ENCODE measurements at regions not wholly inside any gene's neighbourhood (a gene's known extent, or its start where the extent isn't known, plus 50 kb on each side); places are given as distances from the start of the nearest gene placed in this dataset.

DNA sequence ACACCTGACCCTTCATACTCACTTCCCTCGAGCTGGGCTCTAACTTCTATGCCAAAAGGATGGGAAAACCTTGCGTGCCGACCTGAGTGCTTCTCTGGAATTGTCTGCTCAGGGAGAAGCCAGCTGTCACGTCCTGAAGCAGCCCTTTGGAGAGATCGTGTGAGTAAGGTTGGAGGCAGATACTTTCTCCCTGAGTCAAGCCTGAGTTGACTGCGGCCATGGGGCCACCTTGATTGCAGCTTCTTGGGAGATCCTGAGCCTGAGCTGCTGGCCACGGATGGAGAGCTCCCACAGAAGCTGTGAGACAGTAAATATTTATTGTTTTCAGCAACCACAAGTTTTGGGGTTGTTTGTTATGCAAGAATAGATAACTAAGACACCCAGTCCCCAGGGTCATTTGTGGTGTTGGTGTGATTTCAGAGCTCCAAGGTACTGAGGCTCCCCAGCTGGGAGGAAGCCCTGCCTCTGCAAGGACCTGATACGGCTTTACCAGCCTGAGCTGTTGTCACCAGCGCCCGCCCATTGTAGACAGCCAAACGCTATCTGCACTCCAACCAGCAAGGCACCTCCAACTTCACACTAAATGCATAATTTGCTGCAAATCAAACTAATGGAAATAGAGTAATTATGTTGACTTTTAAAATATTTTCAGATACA, 531.6 kb downstream of the PTPRU start:
- no peak for TF ChIP-seq EZH2 (IDR thresholded peaks at IDR 0.05)
- no peak for TF ChIP-seq EZH2phosphoT487 (IDR thresholded peaks at IDR 0.05)
- TF ChIP-seq, protein P1, sequence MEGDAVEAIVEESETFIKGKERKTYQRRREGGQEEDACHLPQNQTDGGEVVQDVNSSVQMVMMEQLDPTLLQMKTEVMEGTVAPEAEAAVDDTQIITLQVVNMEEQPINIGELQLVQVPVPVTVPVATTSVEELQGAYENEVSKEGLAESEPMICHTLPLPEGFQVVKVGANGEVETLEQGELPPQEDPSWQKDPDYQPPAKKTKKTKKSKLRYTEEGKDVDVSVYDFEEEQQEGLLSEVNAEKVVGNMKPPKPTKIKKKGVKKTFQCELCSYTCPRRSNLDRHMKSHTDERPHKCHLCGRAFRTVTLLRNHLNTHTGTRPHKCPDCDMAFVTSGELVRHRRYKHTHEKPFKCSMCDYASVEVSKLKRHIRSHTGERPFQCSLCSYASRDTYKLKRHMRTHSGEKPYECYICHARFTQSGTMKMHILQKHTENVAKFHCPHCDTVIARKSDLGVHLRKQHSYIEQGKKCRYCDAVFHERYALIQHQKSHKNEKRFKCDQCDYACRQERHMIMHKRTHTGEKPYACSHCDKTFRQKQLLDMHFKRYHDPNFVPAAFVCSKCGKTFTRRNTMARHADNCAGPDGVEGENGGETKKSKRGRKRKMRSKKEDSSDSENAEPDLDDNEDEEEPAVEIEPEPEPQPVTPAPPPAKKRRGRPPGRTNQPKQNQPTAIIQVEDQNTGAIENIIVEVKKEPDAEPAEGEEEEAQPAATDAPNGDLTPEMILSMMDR (IDR thresholded peaks at IDR 0.05) = no peak

Data from neural progenitor cell (in vitro differentiated cells).